CD14-positive monocyte (primary cell): ENCODE measurements at regions not wholly inside any gene's neighbourhood (a gene's known extent, or its start where the extent isn't known, plus 50 kb on each side); places are given as distances from the start of the nearest gene placed in this dataset.

ENCODE experiments used
- DNase-seq, 3 donors: peaks; one replicate each; pipeline ENCODE4 v3.0.0-alpha.2; 2011 to 2022
- H2AFZ ChIP-seq: 2 replicates; pipeline ENCODE4 v1.6.0; 2012; ENCODE audit warnings: mild to moderate bottlenecking, low read depth, low read length, inconsistent platforms; ENCODE audit not compliant: insufficient read depth, poor library complexity, severe bottlenecking
- H3K27ac ChIP-seq, 2 donors: 1 replicate in 1 of 2; 2 replicates in 1 of 2; pipeline ENCODE4 v1.5.1; 2012 to 2013; ENCODE audit warnings: low read length in 2 of 2, control low read depth in 1 of 2, inconsistent platforms in 1 of 2, low read depth in 1 of 2, mild to moderate bottlenecking in 1 of 2
- H3K27me3 ChIP-seq, 2 donors: one replicate each; pipeline versions ENCODE4 v1.6.0 to v1.6.1; 2011 to 2013; ENCODE audit warnings: low read length in 2 of 2; ENCODE audit not compliant: control insufficient read depth in 2 of 2, insufficient read depth in 2 of 2
- H3K36me3 ChIP-seq, 2 donors: replicated peaks in 1 of 2; 1 replicate in 1 of 2; 2 replicates in 1 of 2; pipeline versions ENCODE4 v1.5.1 to v1.6.1; 2012 to 2013; ENCODE audit warnings: low read length in 2 of 2, control low read depth in 1 of 2, inconsistent platforms in 1 of 2, mild to moderate bottlenecking in 1 of 2; ENCODE audit not compliant: insufficient read depth in 2 of 2, control insufficient read depth in 1 of 2
- H3K4me1 ChIP-seq, 2 donors: 1 replicate in 1 of 2; 2 replicates in 1 of 2; pipeline versions ENCODE4 v1.5.1 to v1.6.1; 2012 to 2013; ENCODE audit warnings: low read length in 2 of 2, control low read depth in 1 of 2, inconsistent platforms in 1 of 2, mild to moderate bottlenecking in 1 of 2, moderate library complexity in 1 of 2; ENCODE audit not compliant: insufficient read depth in 2 of 2, control insufficient read depth in 1 of 2
- H3K4me2 ChIP-seq: replicated peaks from 2 replicates; pipeline ENCODE3; 2012; ENCODE audit warnings: low read length, moderate library complexity, mild to moderate bottlenecking; ENCODE audit not compliant: poor library complexity, severe bottlenecking; ENCODE audit errors: extremely low read depth
- H3K4me3 ChIP-seq, 3 experiments: fragments of 200-600 bp in 1 of 3; sonication (generic) in 1 of 3; replicated peaks in 1 of 3; 1 replicate in 2 of 3; 2 replicates in 1 of 3; pipeline ENCODE4 v1.5.1; 2011 to 2013; ENCODE audit warnings: low read length in 3 of 3, mild to moderate bottlenecking in 3 of 3, control low read depth in 2 of 3, low read depth in 2 of 3, inconsistent platforms in 1 of 3, moderate library complexity in 1 of 3
- H3K79me2 ChIP-seq: 2 replicates; pipeline ENCODE4 v1.6.0; 2012; ENCODE audit warnings: mild to moderate bottlenecking, control low read depth, inconsistent platforms, low read length, moderate library complexity; ENCODE audit not compliant: insufficient read depth
- H3K9ac ChIP-seq: 2 replicates; pipeline ENCODE4 v1.6.0; 2017; ENCODE audit warnings: low read length, mild to moderate bottlenecking; ENCODE audit not compliant: insufficient read depth, poor library complexity, severe bottlenecking
- H3K9me3 ChIP-seq, 2 donors: replicated peaks in 1 of 2; 1 replicate in 1 of 2; 2 replicates in 1 of 2; pipeline versions ENCODE4 v1.5.1 to v1.6.1; 2012 to 2013; ENCODE audit warnings: low read length in 2 of 2, control low read depth in 1 of 2; ENCODE audit not compliant: control insufficient read depth in 1 of 2, insufficient read depth in 1 of 2
- H4K20me1 ChIP-seq: 2 replicates; pipeline ENCODE4 v1.6.0; 2012; ENCODE audit warnings: mild to moderate bottlenecking, low read length, control low read depth, moderate library complexity; ENCODE audit not compliant: insufficient read depth
- H3K27ac Mint-ChIP-seq, 7 donors: one replicate each; pipeline ENCODE4 v1.8.0; 2020; ENCODE audit warnings: mild to moderate bottlenecking in 7 of 7, mixed read lengths in 7 of 7, moderate library complexity in 6 of 7, inconsistent platforms in 2 of 7
- H3K27me3 Mint-ChIP-seq, 3 donors: one replicate each; pipeline ENCODE4 v1.8.0; 2021 to 2022; ENCODE audit warnings: low read depth in 3 of 3, mild to moderate bottlenecking in 3 of 3, mixed read lengths in 3 of 3, moderate library complexity in 3 of 3, inconsistent platforms in 1 of 3
- H3K36me3 Mint-ChIP-seq, 2 donors: one replicate each; pipeline ENCODE4 v1.8.0; 2020; ENCODE audit warnings: mixed read lengths in 2 of 2, inconsistent platforms in 1 of 2, mild to moderate bottlenecking in 1 of 2
- H3K4me1 Mint-ChIP-seq: one replicate; pipeline ENCODE4 v1.8.0; 2020; ENCODE audit warnings: mild to moderate bottlenecking, mixed read lengths
- H3K4me3 Mint-ChIP-seq, 2 donors: one replicate each; pipeline ENCODE4 v1.8.0; 2020; ENCODE audit warnings: mild to moderate bottlenecking in 2 of 2, mixed read lengths in 2 of 2, moderate library complexity in 1 of 2
- H3K9me3 Mint-ChIP-seq, 7 donors: one replicate each; pipeline ENCODE4 v1.8.0; 2020 to 2022; ENCODE audit warnings: mixed read lengths in 7 of 7, mild to moderate bottlenecking in 6 of 7, moderate library complexity in 6 of 7, inconsistent platforms in 2 of 7
- WGBS: methylation state at CpG from one replicate; pipeline ENCODE4 v1.1.5; 2013; ENCODE audit warnings: missing lambda C conversion rate; ENCODE audit not compliant: insufficient coverage; 5-methylcytosine and 5-hydroxymethylcytosine counted together
- intact Hi-C, 2 donors: fragments of 100-400 bp; cut with micrococcal nuclease; formaldehyde crosslinking; loops; one replicate each; pipeline versions ENCODE4 v1.15.0 to v1.15.1; 2023
- TF ChIP-seq, protein P1 (sequence below): fragments of 200-600 bp; IDR thresholded peaks from one replicate; pipeline ENCODE4 v1.8.0; 2022; ENCODE audit warnings: antibody characterized with exemption, mild to moderate bottlenecking

DNA sequence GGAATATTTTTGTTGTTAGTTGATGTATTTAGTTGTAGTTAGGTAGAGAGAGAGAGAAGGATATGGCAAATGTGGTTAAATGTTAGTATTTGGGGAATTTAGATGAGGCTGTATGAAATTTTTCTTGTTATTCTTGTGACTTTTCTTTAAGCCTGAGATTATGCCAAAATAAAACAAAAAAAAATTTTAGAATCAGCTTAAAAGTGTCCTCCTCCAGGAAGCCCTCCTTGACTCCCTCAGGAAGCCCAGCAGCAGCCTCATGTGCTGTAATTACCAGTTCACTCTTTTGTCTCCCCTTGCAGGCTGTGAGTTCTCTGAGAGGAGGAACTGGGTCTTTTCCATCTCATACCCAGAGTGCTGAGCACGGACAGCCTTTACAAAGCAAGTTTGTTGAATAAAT lies 243.5 kb downstream of the TFCP2L1 start:
- Mint-ChIP-seq H3K36me3 (no peaks in the 10 kb centered on the region), H3K4me1 (no peaks in the 10 kb centered on the region), H3K27ac (no peak overlapping the region), H3K9me3 (peaks cover 0 to 3% (median 0%) of the 10 kb centered on the region in 7 donors), H3K27me3 (peaks cover 4 to 7% (median 7%) of the 10 kb centered on the region in 3 donors), H3K4me3 (no peak overlapping the region)
- H3K27ac ChIP-seq = no peak overlapping the region
- intact Hi-C loops = no loop called here
- TF ChIP-seq, protein P1, sequence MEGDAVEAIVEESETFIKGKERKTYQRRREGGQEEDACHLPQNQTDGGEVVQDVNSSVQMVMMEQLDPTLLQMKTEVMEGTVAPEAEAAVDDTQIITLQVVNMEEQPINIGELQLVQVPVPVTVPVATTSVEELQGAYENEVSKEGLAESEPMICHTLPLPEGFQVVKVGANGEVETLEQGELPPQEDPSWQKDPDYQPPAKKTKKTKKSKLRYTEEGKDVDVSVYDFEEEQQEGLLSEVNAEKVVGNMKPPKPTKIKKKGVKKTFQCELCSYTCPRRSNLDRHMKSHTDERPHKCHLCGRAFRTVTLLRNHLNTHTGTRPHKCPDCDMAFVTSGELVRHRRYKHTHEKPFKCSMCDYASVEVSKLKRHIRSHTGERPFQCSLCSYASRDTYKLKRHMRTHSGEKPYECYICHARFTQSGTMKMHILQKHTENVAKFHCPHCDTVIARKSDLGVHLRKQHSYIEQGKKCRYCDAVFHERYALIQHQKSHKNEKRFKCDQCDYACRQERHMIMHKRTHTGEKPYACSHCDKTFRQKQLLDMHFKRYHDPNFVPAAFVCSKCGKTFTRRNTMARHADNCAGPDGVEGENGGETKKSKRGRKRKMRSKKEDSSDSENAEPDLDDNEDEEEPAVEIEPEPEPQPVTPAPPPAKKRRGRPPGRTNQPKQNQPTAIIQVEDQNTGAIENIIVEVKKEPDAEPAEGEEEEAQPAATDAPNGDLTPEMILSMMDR = no peak
- no peak for DNase-seq
- H3K36me3 ChIP-seq = no peaks in the 10 kb centered on the region
- WGBS = no CpG with 5 or more reads among the region's 1 CpG
- no peak overlapping the region for H3K4me2 ChIP-seq
- H3K4me1 ChIP-seq = no peaks in the 10 kb centered on the region
- H4K20me1 ChIP-seq = no peaks in the 10 kb centered on the region
- no peaks in the 10 kb centered on the region for H3K27me3 ChIP-seq
- H3K4me3 ChIP-seq = no peak overlapping the region
- no peak overlapping the region for H3K9ac ChIP-seq
- H3K9me3 ChIP-seq = no peaks in the 10 kb centered on the region
- H2AFZ ChIP-seq = no peak overlapping the region
- no peaks in the 10 kb centered on the region for H3K79me2 ChIP-seq

DNA sequence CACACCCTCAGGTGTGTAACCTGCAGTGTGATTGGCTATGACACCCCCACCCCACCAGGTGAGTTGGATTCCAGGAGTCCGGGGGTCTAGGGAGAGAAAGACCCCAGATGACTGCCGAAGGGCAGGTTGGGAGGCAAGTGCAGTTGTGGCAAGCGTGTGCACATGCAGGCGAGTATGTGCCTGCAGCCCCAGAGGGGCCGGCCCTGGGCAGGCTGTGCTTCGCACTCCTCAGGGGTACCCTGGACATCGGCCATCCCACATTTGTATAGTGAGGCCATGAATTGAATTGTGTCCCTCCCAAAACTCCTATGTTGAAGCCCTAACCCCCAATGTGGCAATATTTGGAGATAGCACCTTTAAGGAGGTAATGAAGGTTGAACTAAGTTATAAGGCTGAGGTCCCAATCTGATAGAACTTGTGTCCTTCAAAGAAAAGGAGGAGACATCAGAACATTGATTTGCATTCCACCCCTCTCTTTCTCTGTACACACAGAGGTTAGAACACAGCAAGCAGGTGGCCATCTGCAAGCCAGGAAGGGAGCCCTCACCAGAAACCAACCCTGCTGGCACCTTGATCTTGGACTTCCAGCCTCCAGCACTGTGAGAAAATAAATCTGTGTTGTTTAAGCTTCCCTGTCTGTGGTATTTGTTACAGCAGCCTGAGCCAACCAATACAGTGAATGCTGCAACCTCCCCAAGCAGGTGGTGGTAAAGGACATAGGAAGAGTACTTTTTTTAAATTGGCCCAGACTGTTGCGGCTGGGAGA lies 241.8 kb downstream of the TFCP2L1 start:
- H3K27me3 Mint-ChIP-seq = peaks cover 0 to 11% (median 2%) of the 10 kb centered on the region in 3 donors
- no peak overlapping the region for H3K4me3 Mint-ChIP-seq
- H3K36me3 Mint-ChIP-seq = no peaks in the 10 kb centered on the region
- peak overlapping the region in 1 of 7 donors; percentile 26 for H3K27ac Mint-ChIP-seq
- no peaks in the 10 kb centered on the region for H3K4me1 ChIP-seq
- H4K20me1 ChIP-seq = no peaks in the 10 kb centered on the region
- H3K36me3 ChIP-seq = no peaks in the 10 kb centered on the region
- H3K27me3 ChIP-seq = no peaks in the 10 kb centered on the region
- DNase-seq = no peak
- 100% methylated on average over 3 of the region's 8 CpGs for WGBS
- H3K79me2 ChIP-seq = no peaks in the 10 kb centered on the region
- H3K9me3 ChIP-seq = no peaks in the 10 kb centered on the region
- intact Hi-C loops = no loop called here
- H3K4me3 ChIP-seq = no peak overlapping the region
- no peak overlapping the region for H3K27ac ChIP-seq
- H3K9ac ChIP-seq = no peak overlapping the region
- no peak overlapping the region for H3K4me2 ChIP-seq
- H3K4me1 Mint-ChIP-seq = no peaks in the 10 kb centered on the region
- peaks cover 0 to 3% (median 0%) of the 10 kb centered on the region in 7 donors for H3K9me3 Mint-ChIP-seq
- no peak overlapping the region for H2AFZ ChIP-seq
- TF ChIP-seq, protein P1 = no peak
